HT-29 (cell line): ENCODE measurements at regions not wholly inside any gene's neighbourhood (a gene's known extent, or its start where the extent isn't known, plus 50 kb on each side); places are given as distances from the start of the nearest gene placed in this dataset.

Experiments used
- DNase-seq: peaks from one replicate; pipeline ENCODE4 v3.0.0-alpha.2; 2015; ENCODE audit warnings: low spot score

DNA sequence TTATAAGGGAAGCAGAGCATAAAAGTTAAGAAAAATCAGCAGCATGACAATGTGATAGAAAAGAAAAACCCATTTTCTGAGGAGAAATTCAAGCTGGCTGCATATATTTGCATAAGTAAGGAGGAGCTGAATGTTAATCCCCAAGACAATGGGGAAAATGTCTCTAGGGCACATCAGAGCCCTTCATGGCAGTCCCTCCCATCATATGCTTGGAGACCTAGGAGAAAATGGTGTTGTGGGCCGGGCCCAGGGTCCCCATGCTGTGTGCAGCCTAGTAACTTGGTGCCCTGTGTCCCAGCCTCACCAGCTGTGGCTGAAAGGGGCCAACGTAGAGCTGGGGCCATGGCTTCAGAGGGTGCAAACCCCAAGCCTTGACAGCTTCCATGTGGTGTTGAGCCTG lies 100.6 kb upstream of the PLPPR4 start:
- DNase-seq, result no peak

DNA sequence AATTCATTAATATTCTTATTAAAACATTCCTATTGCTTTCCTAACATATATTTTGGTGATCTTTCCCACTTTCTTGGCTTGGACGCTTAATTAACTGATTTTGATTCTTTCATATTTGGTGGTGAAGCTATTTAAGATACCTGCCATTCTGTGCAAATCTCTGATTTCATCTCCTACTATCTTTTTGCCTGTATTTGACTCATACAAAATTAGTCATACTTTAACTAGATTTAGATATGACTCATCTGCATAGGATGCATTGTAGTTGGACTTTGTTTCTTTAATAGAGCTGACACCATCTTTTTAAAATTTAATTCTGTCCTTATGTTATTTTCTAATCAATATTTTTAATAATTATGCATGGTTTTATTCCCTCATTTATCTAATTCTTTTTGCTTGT lies 93.8 kb upstream of the PLPPR4 start:
- DNase-seq, result peak; percentile 34

- peak; percentile 62 for DNase-seq
These were observed 93.0 kb upstream of the PLPPR4 start for GRCh38 chr1:99171184-99171813.

- DNase-seq, result no peak
These were observed 91.0 kb upstream of the PLPPR4 start for GRCh38 chr1:99173282-99173681.

DNA sequence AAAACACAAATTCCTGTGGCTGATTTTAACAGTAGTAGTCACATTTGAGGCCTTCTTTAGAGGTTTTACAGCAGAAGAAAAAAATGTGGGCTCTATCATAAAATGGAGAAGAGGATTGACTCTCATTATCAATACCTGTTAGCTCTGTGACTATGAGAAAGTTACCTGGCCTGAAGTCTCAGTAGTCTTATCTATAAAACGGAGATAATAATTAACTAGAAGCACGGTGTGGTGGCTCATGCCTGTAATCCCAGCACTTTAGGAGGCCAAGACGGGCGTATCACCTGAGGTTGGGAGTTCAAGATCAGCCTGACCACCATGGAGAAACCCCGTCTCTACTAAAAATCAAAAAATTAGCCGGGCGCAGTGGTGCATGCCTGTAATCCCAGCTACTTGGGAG lies 90.4 kb upstream of the PLPPR4 start:
- no peak for DNase-seq

DNA sequence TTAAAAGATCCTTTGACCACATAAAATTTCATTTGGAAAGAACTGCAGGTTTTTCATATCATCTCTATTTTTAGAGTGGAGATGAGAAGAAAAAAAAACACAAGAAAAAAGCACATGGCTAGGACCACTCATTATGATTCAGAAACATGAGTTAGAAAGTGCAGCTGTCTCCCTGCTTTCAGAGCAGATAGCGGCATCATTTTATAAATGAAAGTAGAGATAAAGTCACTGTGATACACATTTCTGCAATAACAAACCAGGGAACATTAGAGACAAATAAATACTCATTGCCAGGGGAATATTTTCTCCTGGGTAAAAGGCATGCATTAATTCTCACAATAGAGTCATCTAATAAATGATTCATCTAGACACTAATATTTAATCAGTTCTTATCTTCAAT lies 87.5 kb upstream of the PLPPR4 start:
- DNase-seq, result no peak

DNA sequence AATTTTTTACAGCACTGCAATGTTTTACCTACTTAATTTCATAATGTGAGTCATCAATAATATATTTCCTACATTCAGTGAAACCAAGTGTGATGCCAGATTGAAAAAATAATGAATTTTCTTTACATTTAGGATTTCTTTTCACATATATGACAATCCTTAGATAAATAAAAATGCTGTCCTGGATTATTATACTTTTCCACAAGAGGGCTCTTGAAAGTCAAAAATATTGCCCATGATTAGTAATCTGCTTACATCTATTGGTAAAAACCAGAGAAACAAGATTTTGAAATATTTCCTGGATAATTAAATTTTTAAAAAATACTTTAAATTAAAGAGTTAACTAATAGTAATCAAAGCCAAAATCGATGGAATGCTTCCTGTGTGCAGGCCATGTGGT lies 86.8 kb upstream of the PLPPR4 start:
- DNase-seq, result no peak

DNA sequence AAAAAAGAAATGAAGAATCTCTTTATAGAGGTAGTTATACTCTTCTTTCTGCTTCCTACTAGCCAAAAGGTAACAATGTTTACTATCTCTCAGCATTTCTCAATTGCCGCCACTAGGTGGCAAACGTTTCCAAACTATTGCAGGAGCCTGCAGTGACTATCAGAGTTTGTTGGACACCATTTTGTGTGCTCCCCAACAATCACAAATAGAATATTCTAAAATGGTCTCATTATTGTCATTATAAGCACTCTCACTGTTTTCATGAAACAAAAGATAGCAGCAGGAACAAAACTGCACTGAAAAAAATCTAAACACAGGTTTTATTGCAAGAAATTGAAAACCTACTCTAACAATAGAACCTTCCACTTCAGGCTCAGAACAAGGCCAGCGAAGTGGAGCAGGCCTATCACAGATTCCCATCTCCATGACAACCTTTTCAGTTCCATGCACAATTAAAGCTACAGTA lies 83.9 kb upstream of the PLPPR4 start:
- DNase-seq, result peak; percentile 87

GRCh38 chr1:99180915-99181314 lies 83.4 kb upstream of the PLPPR4 start:
- no peak for DNase-seq

GRCh38 chr1:99181892-99182291 lies 82.4 kb upstream of the PLPPR4 start:
- DNase-seq, result no peak

GRCh38 chr1:99185196-99185595 lies 79.1 kb upstream of the PLPPR4 start:
- no peak for DNase-seq

GRCh38 chr1:99193431-99193830 lies 70.9 kb upstream of the PLPPR4 start:
- no peak for DNase-seq

DNA sequence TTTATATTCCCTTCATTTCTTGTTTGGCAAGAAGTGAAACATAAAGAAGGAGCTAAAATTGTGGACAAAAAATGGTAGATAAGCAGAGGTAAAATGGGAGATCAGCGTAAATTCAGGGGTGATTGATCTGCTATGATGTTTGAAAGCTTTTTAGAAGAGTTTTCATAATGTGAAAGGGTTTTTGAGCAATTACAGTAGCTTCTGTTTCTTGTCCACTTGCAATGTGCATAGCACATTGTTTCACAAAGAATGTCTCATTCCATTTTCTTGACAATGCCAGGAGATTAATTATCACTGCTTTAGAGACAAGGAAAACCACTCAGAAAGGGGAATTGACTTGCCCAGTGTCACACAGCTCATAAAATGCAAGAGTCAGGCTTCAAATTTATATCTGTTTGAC lies 65.9 kb upstream of the PLPPR4 start:
- DNase-seq, result no peak

GRCh38 chr1:99207216-99207615 lies 57.1 kb upstream of the PLPPR4 start:
- DNase-seq, result peak; percentile 54
